GM06990 (cell line): ENCODE measurements at regions not wholly inside any gene's neighbourhood (a gene's known extent, or its start where the extent isn't known, plus 50 kb on each side); places are given as distances from the start of the nearest gene placed in this dataset.

ENCODE experiments used
- DNase-seq: peaks from one replicate; pipeline ENCODE4 v3.0.0-alpha.2; 2011; ENCODE audit not compliant: insufficient read length; ENCODE audit errors: extremely low read depth
- H3K27me3 ChIP-seq: replicated peaks from 2 replicates; pipeline ENCODE4 v1.6.0; 2011; ENCODE audit warnings: low read length; ENCODE audit not compliant: control insufficient read depth, insufficient read depth
- H3K36me3 ChIP-seq: 2 replicates; pipeline ENCODE4 v1.5.1; 2011; ENCODE audit warnings: low read length; ENCODE audit not compliant: control insufficient read depth, insufficient read depth
- H3K4me3 ChIP-seq: replicated peaks from 2 replicates; pipeline ENCODE4 v1.5.1; 2011; ENCODE audit warnings: low read depth, mild to moderate bottlenecking, control low read depth, low read length
- TF ChIP-seq, protein P1 (sequence below): IDR thresholded peaks from 2 replicates; pipeline ENCODE4 v1.5.1; 2011; ENCODE audit warnings: low read length, control low read depth, mild to moderate bottlenecking, inconsistent platforms; ENCODE audit not compliant: insufficient read depth, poor library complexity, severe bottlenecking

- Histone ChIP-seq H3K4me3 (no peak overlapping the region), H3K36me3 (no peaks in the 10 kb centered on the region), H3K27me3 (no peaks in the 10 kb centered on the region)
- DNase-seq: no peak
- TF ChIP-seq, protein P1, sequence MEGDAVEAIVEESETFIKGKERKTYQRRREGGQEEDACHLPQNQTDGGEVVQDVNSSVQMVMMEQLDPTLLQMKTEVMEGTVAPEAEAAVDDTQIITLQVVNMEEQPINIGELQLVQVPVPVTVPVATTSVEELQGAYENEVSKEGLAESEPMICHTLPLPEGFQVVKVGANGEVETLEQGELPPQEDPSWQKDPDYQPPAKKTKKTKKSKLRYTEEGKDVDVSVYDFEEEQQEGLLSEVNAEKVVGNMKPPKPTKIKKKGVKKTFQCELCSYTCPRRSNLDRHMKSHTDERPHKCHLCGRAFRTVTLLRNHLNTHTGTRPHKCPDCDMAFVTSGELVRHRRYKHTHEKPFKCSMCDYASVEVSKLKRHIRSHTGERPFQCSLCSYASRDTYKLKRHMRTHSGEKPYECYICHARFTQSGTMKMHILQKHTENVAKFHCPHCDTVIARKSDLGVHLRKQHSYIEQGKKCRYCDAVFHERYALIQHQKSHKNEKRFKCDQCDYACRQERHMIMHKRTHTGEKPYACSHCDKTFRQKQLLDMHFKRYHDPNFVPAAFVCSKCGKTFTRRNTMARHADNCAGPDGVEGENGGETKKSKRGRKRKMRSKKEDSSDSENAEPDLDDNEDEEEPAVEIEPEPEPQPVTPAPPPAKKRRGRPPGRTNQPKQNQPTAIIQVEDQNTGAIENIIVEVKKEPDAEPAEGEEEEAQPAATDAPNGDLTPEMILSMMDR: no peak
Measured at GRCh38 chr7:114830952-114831351, 90.9 kb upstream of the MDFIC start.

- Histone ChIP-seq H3K4me3 (no peak overlapping the region; the same call in 1 of the 2 replicates), H3K27me3 (no peaks in the 10 kb centered on the region), H3K36me3 (no peaks in the 10 kb centered on the region)
- TF ChIP-seq, protein P1: no peak
- DNase-seq: peak; percentile 71
Measured at GRCh38 chr7:114832906-114833595, 88.8 kb upstream of the MDFIC start.

- no peak overlapping the region for H3K4me3 ChIP-seq
- no peaks in the 10 kb centered on the region for H3K27me3 ChIP-seq
- TF ChIP-seq, protein P1: no peak
- no peaks in the 10 kb centered on the region for H3K36me3 ChIP-seq
- DNase-seq: no peak
Measured at GRCh38 chr7:114835303-114835702, 86.6 kb upstream of the MDFIC start.

DNA sequence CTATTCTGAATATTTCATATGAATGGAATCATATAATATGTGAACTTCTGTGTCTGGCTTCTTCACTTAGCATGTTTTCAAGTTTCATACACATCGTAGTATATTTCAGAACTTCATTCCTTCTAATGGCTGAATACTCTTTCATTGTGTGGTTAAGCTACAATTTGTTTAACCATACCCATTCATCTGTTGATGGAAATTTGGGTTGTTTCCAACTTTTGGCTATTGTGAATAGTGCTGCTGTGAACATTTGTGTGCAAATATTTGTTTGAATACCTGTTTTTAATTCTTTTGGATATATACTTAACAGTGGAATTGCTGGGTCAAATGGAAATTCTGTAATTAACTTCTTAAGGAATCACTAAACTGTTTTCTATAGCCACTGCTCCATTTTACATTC lies 86.0 kb upstream of the MDFIC start:
- DNase-seq: no peak
- no peaks in the 10 kb centered on the region for H3K27me3 ChIP-seq
- TF ChIP-seq, protein P1: no peak
- H3K4me3 ChIP-seq: no peak overlapping the region
- H3K36me3 ChIP-seq: no peaks in the 10 kb centered on the region

- Histone ChIP-seq H3K36me3 (no peaks in the 10 kb centered on the region), H3K4me3 (no peak overlapping the region), H3K27me3 (no peaks in the 10 kb centered on the region)
- TF ChIP-seq, protein P1: no peak
- no peak for DNase-seq
Measured at GRCh38 chr7:114842551-114843065, 79.3 kb upstream of the MDFIC start.

DNA sequence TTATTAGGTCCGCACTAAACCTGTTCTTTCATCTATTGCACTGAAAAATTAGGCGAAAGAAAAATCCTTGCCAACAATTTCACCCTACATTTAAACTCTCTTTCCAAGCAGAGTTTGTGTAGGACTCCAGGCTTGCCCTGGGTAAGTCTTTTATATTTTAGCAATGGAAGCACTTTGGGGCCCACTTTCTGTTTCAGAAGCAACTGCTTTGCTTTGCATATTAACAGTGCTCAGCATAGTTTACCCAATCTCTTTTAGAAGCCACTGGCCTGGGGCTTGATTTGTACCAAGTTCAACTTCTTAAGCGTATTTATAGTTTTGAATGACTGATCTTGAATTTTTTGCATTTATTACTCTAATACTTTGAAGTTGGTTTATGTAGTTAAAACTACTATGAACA lies 78.8 kb upstream of the MDFIC start:
- Histone ChIP-seq H3K27me3 (no peaks in the 10 kb centered on the region), H3K36me3 (no peaks in the 10 kb centered on the region), H3K4me3 (no peak overlapping the region)
- no peak for DNase-seq
- TF ChIP-seq, protein P1: no peak
